Mesendoderm (in vitro differentiated cells): ENCODE measurements at regions not wholly inside any gene's neighbourhood (a gene's known extent, or its start where the extent isn't known, plus 50 kb on each side); places are given as distances from the start of the nearest gene placed in this dataset.
"Not testable (repeated sequence)": the region's sequence is repeated elsewhere in the genome, so short reads cannot be mapped to it uniquely, and the experiment has no call there.

Experiments
- DNase-seq: peaks from one replicate; pipeline ENCODE4 v3.0.0; 2013
- H2AK5ac ChIP-seq: 2 replicates; pipeline ENCODE4 v1.6.1; 2013; ENCODE audit warnings: low read length, inconsistent platforms
- H2BK120ac ChIP-seq: 2 replicates; pipeline ENCODE4 v1.6.1; 2013; ENCODE audit warnings: low read depth, mild to moderate bottlenecking, low read length, moderate library complexity, mixed read lengths
- H2BK15ac ChIP-seq: replicated peaks from 2 replicates; pipeline ENCODE4 v1.6.1; 2013; ENCODE audit warnings: low read depth, mild to moderate bottlenecking, moderate library complexity
- H2BK5ac ChIP-seq: 2 replicates; pipeline ENCODE4 v1.6.1; 2013; ENCODE audit warnings: low read length, inconsistent platforms
- H3K18ac ChIP-seq: 2 replicates; pipeline ENCODE4 v1.6.1; 2013; ENCODE audit warnings: mild to moderate bottlenecking, low read length, mixed read lengths
- H3K23ac ChIP-seq: one replicate; pipeline ENCODE4 v1.6.1; 2013; ENCODE audit warnings: low read length
- H3K27ac ChIP-seq: 2 replicates; pipeline ENCODE4 v1.5.1; 2013; ENCODE audit warnings: low read depth, mild to moderate bottlenecking, inconsistent platforms, low read length, moderate library complexity
- H3K27me3 ChIP-seq: 2 replicates; pipeline ENCODE4 v1.6.1; 2013; ENCODE audit warnings: low read length, control low read depth, mild to moderate bottlenecking, inconsistent platforms; ENCODE audit not compliant: insufficient read depth, poor library complexity
- H3K36me3 ChIP-seq: 2 replicates; pipeline ENCODE4 v1.6.1; 2013; ENCODE audit warnings: low read length, inconsistent platforms; ENCODE audit not compliant: control insufficient read depth, insufficient read depth
- H3K4ac ChIP-seq: one replicate; pipeline ENCODE4 v1.6.1; 2013; ENCODE audit warnings: low read depth, mild to moderate bottlenecking, low read length, moderate library complexity
- H3K4me1 ChIP-seq: 2 replicates; pipeline ENCODE4 v1.6.1; 2013; ENCODE audit warnings: low read depth, low read length, inconsistent platforms; ENCODE audit not compliant: control insufficient read depth
- H3K4me2 ChIP-seq: 2 replicates; pipeline ENCODE4 v1.6.1; 2013; ENCODE audit warnings: low read length
- H3K4me3 ChIP-seq: 2 replicates; pipeline ENCODE4 v1.5.1; 2013; ENCODE audit warnings: mild to moderate bottlenecking, low read length
- H3K56ac ChIP-seq: one replicate; pipeline ENCODE4 v1.6.1; 2013; ENCODE audit warnings: low read length
- H3K79me1 ChIP-seq: 2 replicates; pipeline ENCODE4 v1.6.1; 2013; ENCODE audit warnings: low read length, inconsistent platforms
- H3K79me2 ChIP-seq: 2 replicates; pipeline ENCODE4 v1.6.1; 2013; ENCODE audit warnings: mild to moderate bottlenecking, low read length; ENCODE audit not compliant: control insufficient read depth, insufficient read depth
- H3K9ac ChIP-seq: 2 replicates; pipeline ENCODE4 v1.6.1; 2013; ENCODE audit warnings: low read length, inconsistent platforms
- H4K5ac ChIP-seq: one replicate; pipeline ENCODE4 v1.6.1; 2013; ENCODE audit warnings: low read length
- H4K8ac ChIP-seq: one replicate; pipeline ENCODE4 v1.6.1; 2013; ENCODE audit warnings: low read depth, mild to moderate bottlenecking, control low read depth, low read length, moderate library complexity
- WGBS: extraction: QIAGEN DNeasy Blood & Tissue Kit; methylation state at CpG from one replicate; pipeline ENCODE4 v1.1.7; 2013; ENCODE audit warnings: low lambda C conversion rate, missing lambda C conversion rate; ENCODE audit not compliant: insufficient coverage; ENCODE audit errors: extremely low coverage; 5-methylcytosine and 5-hydroxymethylcytosine counted together

DNA sequence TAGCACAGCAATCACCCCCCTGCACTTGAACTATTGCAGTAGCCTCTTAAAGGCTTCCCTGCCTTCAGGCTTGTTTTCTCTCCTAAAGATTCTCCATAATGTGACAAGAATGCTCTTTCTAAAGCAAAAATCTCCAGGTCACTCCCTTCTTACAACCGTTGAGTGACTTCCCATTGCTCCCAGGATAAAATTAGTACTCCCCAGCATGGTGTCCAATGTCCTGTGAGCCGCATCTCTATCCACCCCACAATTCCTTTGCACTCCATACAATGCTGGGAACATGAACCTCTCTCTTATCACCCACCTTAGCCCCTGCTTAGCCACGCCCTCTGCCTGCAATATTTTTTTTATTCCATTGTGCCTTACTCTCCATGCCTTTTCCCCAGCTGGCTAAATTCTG is 85.7 kb upstream of the SHISA3 start:
- Histone ChIP-seq H3K56ac (no peak overlapping the region), H3K4me1 (peaks cover 8% of the 10 kb centered on the region), H3K4me3 (no peak overlapping the region), H3K27me3 (no peaks in the 10 kb centered on the region), H3K79me1 (no peaks in the 10 kb centered on the region), H4K8ac (no peak overlapping the region), H4K5ac (no peak overlapping the region), H3K23ac (no peak overlapping the region), H2BK15ac (no peak overlapping the region), H3K9ac (no peak overlapping the region), H3K18ac (no peak overlapping the region), H3K4me2 (no peak overlapping the region), H3K4ac (no peak overlapping the region), H3K79me2 (no peaks in the 10 kb centered on the region), H2BK120ac (no peak overlapping the region), H2AK5ac (no peak overlapping the region), H3K27ac (no peak overlapping the region), H2BK5ac (no peak overlapping the region), H3K36me3 (no peaks in the 10 kb centered on the region)
- WGBS, result no CpG with 5 or more reads among the region's 3 CpGs
- peak; percentile 46 for DNase-seq

DNA sequence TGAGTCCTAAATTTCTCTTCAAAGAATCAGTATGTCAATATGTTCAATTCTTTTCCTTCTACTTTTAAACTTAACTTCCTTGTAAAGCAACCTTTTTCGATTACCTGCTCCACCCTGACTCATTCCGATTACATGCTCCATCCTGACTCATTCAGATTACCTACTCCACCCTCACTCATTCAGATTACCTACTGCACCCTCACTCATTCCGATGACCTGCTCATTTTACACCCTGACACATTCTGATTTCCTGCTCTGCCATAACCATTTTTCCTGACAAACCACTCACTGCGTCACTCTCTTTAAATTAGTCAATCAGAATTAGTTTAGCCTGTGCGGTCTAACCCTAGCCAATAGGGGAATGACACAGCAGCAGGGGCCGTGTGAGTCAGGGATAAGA is 83.9 kb upstream of the SHISA3 start:
- not testable (repeated sequence) for H3K4me3 ChIP-seq, H2BK15ac ChIP-seq, H3K79me1 ChIP-seq, H3K9ac ChIP-seq, DNase-seq, H3K18ac ChIP-seq, H4K5ac ChIP-seq, H3K27ac ChIP-seq, H3K23ac ChIP-seq, H2BK120ac ChIP-seq, H3K4me2 ChIP-seq, H3K4ac ChIP-seq, H3K79me2 ChIP-seq, H2BK5ac ChIP-seq, H3K27me3 ChIP-seq, H3K4me1 ChIP-seq, H4K8ac ChIP-seq, H3K56ac ChIP-seq, H3K36me3 ChIP-seq
- WGBS, result no CpG with 5 or more reads among the region's 6 CpGs
- H2AK5ac ChIP-seq, result peak overlapping the region; percentile 59

DNA sequence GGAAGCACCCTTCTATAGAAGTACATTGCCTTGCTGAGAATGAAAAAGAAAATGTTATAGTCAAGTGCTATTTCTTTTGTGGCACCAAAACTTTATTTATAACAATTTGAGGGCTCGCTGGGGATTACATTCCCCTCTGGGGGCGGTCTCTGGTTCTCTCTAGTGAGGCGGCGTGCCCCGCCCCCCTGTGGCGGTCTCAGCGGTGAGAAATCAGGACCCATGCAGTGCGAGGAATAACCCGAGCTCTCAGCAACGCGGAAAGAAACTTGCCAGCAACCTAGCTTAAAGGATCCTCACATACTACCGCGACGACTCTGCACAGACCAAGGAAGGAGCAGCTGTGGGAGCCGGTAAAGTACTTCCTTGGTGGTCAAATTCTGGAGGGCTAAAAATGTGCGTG is 83.4 kb upstream of the SHISA3 start:
- Histone ChIP-seq H3K79me2 (no peaks in the 10 kb centered on the region), H2BK120ac (no peak overlapping the region), H3K4me1 (peaks cover 8% of the 10 kb centered on the region), H2BK5ac (no peak overlapping the region), H2AK5ac (peak overlapping the region; percentile 45), H3K23ac (no peak overlapping the region), H3K4ac (no peak overlapping the region), H2BK15ac (no peak overlapping the region), H3K56ac (no peak overlapping the region), H4K5ac (no peak overlapping the region), H3K18ac (no peak overlapping the region), H3K79me1 (no peaks in the 10 kb centered on the region), H3K4me2 (no peak overlapping the region), H4K8ac (no peak overlapping the region), H3K4me3 (no peak overlapping the region), H3K36me3 (no peaks in the 10 kb centered on the region), H3K27me3 (no peaks in the 10 kb centered on the region), H3K27ac (no peak overlapping the region), H3K9ac (no peak overlapping the region)
- no CpG with 5 or more reads among the region's 16 CpGs for WGBS
- DNase-seq, result no peak

DNA sequence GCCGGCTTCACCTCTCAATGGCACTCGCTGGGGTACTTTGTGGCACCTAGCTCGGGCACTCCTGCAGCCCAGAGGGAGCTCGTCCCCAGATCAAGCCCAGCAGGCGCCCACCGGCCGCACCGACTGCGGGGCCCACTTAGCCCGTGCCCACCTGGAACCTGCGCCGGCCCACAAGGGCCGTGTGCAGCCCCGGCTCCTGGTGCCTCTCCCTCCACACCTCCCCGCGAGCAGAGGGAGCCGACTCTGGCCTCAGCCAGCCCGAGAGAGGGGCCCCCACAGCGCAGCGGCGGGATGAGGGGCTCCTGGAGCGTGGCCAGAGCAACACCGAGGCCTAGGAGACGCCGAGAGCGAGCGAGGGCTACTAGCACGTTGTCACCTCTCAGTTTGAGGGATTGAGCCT is 82.1 kb upstream of the SHISA3 start:
- Histone ChIP-seq H3K4me3 (no peak overlapping the region), H3K9ac (peak overlapping the region; percentile 9), H3K18ac (peak overlapping the region; percentile 63), H3K79me1 (no peaks in the 10 kb centered on the region), H3K56ac (peak overlapping the region; percentile 66), H3K23ac (no peak overlapping the region), H3K27ac (peak overlapping the region; percentile 77), H4K8ac (peak overlapping the region; percentile 87), H3K27me3 (no peaks in the 10 kb centered on the region), H2BK120ac (peak overlapping the region; percentile 47), H3K4me2 (no peak overlapping the region), H2BK15ac (peak overlapping the region; percentile 0), H3K4ac (peak overlapping the region; percentile 97), H3K79me2 (no peaks in the 10 kb centered on the region), H3K4me1 (peaks cover 8% of the 10 kb centered on the region), H2BK5ac (peak overlapping the region; percentile 89), H3K36me3 (no peaks in the 10 kb centered on the region), H2AK5ac (no peak overlapping the region), H4K5ac (no peak overlapping the region)
- no peak for DNase-seq
- WGBS, result no CpG with 5 or more reads among the region's 28 CpGs

DNA sequence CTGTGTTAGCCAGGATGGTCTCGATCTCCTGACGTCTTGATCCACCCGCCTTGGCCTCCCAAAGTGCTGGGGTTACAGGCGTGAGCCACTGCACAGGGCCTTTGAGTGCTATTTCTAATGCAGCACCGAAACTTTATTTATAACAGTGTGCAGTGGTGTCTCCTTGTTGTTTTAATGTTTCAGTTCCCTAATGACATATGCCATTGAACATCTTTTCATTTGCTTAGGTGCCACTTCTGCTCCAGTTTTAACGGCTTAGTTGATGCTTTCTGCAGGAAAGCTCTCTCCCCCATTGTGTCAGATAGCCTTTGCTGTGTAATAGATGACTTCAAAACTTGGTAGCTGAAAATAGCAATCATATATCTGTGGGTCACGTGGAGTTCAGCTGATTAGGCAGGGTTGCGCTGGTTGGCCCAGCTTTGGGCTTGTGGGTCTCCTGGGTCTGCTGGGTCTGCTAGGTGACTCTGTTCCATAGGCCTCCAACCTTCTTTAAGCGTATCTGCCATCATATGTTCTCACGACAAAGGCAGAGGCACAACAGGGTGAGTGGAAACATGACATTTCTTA is 76.4 kb upstream of the SHISA3 start:
- Histone ChIP-seq H3K36me3 (no peaks in the 10 kb centered on the region), H3K4ac (no peak overlapping the region), H3K23ac (no peak overlapping the region), H3K27ac (no peak overlapping the region), H4K8ac (no peak overlapping the region), H2BK5ac (no peak overlapping the region), H3K4me3 (no peak overlapping the region), H2BK15ac (no peak overlapping the region), H3K4me1 (no peaks in the 10 kb centered on the region), H3K4me2 (no peak overlapping the region), H3K56ac (no peak overlapping the region), H2AK5ac (peak overlapping the region; percentile 5), H2BK120ac (no peak overlapping the region), H4K5ac (no peak overlapping the region), H3K18ac (no peak overlapping the region), H3K79me1 (no peaks in the 10 kb centered on the region), H3K79me2 (no peaks in the 10 kb centered on the region), H3K27me3 (no peaks in the 10 kb centered on the region), H3K9ac (no peak overlapping the region)
- no peak for DNase-seq
- WGBS, result no CpG with 5 or more reads among the region's 10 CpGs

DNA sequence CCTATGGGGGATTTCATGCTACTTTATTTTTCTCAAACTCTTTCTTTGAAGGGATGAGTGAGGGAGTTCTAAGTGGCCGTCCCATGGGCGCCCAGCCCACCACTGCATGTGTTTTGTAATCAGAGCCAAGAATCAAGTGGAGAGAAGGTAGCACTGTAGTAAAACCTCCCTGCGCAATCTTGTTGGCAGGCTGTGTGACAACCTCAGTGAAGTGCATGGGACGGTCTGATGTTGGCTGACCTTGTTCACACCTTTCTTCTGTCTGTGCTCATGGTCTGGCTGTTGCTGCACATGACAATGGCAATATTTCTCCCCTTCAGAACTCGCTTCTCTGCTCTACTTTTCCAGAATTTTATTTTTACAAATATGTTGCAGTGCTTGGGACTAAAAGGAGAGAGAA is 71.2 kb upstream of the SHISA3 start:
- no peak overlapping the region for H2AK5ac ChIP-seq
- no peaks in the 10 kb centered on the region for H3K36me3 ChIP-seq
- no peak overlapping the region for H4K5ac ChIP-seq
- WGBS, result no CpG with 5 or more reads among the region's 5 CpGs
- H2BK120ac ChIP-seq, result no peak overlapping the region
- no peaks in the 10 kb centered on the region for H3K27me3 ChIP-seq
- no peak overlapping the region for H3K27ac ChIP-seq
- no peaks in the 10 kb centered on the region for H3K79me1 ChIP-seq
- no peak overlapping the region for H3K56ac ChIP-seq
- no peak overlapping the region for H2BK5ac ChIP-seq
- DNase-seq, result no peak
- H3K4ac ChIP-seq, result no peak overlapping the region
- H4K8ac ChIP-seq, result no peak overlapping the region
- H3K23ac ChIP-seq, result no peak overlapping the region
- no peaks in the 10 kb centered on the region for H3K79me2 ChIP-seq
- no peak overlapping the region for H3K4me2 ChIP-seq
- no peaks in the 10 kb centered on the region for H3K4me1 ChIP-seq
- H3K18ac ChIP-seq, result no peak overlapping the region
- no peak overlapping the region for H3K9ac ChIP-seq
- H3K4me3 ChIP-seq, result no peak overlapping the region
- no peak overlapping the region for H2BK15ac ChIP-seq
